ENCODE measurements at regions not wholly inside any gene's neighbourhood (a gene's known extent, or its start where the extent isn't known, plus 50 kb on each side); places are given as distances from the start of the nearest gene placed in this dataset.

DNA sequence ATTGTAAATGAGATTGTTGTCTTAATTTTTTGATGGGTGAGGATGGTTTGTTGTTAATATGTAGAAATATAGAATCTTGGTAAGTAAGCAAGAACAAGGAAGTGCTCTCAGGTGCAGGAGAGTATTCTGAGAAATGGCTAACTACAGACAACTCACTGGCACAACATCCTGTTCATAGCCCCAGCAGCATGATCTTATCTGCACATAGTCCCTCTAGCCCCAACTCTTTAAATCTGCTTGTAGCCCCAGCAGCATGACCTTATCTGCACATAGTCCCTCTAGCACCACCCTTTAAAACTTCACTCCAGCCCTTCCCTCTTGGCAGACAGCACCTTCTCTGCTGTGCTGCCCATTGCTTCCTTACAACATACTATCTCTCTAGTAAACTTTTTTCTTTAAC is 1957.1 kb upstream of the ADGRL3 start:
- no peak for DNase-seq (ENCODE audit: low spot score)

DNA sequence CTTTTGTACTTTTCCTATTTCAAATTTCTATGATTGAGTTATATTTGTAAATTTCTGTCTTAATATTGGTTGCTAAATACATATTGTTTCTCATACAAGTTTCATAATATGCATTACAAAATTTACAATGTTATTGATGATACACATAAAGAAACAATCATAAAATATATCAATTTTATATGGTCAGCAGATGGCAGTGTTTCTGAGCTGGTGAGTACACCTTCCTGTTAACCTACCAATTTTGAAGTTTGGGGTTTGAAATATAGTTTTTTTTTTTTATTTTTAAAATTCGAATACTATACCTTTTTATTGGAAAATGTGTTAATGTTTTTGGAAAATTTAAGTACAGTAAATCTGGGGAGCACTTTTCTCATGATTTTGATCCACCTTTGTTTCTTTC is 1953.1 kb upstream of the ADGRL3 start:
- DNase-seq (ENCODE audit: low spot score): peak; percentile 33

DNA sequence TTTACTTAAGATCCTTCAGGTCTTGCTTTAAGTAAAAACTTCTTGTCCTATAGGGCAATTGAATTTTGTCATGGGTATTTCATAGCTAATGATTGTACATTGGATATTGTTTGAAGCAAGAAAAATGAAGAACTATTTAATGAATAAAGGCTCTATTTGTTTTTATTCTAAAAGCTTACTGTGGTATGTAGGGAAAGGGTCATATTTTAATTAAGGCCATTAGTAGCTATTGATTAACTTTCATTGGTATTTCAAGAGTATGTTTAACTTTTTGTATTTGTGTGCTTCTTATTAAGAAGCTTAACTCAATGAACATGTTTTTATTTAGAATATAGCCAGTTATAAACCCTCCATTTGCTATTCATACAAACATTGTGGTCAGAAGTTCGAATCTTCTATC is 1951.8 kb upstream of the ADGRL3 start:
- no peak for DNase-seq (ENCODE audit: low spot score)

DNA sequence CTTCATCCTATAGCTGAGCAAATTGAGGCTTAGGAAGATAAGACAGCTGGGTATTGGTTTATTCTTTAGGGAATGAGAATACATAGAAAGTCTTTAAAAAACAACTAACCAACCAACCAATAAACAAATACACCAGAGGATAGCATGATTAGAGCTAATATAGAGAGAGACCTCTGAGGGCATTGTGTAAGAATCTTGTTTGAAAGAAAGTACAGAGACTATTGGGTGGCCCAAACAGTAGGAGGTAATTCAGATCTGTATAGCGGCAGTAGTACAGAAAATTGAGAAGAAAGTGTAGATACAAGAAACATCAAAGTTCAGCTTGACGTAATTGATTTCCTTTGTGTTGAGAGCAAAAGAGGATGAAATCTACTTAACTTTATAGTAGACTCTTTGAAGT is 1951.0 kb upstream of the ADGRL3 start:
- DNase-seq (ENCODE audit: low spot score): no peak

DNA sequence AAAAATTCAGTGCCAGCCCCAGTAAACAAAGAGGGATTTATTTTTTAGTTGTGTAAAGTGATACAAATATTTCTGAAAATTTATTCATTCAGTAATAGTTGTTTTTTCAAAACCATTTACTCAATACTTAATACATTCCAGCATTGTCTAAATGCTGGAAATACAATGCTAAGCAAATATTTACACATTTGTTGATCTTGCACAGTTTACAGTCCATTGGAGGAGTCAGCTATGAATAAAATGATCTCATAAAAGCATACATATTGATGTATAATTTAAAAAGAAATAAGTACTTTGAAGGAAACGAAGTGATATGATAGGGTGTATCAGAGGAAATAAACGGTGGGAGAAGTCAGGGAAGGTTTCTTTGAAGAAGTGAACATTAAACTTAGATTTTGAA is 1942.1 kb upstream of the ADGRL3 start:
- DNase-seq (ENCODE audit: low spot score): no peak

DNA sequence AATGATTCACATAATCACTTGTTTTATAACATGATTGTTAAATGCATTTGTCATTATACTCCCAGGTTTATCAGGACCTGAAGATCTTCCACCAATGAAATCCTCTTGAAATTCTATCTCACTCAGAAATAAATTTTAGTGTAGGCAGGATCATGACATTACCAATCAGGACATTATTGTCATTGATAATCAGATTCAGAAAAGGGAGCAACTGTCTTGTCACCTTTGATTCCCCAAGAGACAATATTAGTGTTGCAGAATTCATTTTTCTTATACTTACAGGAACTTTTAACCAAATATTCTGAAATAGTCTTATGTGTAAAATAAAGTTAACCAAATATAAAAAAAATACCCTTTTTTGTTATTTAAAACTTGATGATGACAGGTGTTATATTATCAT is 1892.5 kb upstream of the ADGRL3 start:
- DNase-seq (ENCODE audit: low spot score): no peak

DNA sequence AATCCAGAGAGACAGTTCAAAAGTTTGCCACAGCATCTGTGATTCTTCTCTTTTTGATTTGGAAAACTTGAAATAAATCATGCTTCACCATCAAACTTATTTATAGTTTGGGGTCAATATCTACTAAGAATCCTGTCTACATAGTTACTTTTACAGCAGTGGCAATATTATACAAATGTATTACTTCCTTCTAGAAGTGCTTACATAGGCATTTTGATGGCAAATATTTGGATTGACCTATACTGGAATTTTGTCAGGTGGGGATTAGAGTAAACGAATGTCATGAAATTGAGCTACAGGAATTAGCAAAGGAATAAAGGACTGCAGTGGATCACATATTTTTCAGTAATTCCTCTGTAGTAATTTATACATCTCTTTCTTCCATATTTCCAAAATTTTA is 1885.5 kb upstream of the ADGRL3 start:
- no peak for DNase-seq (ENCODE audit: low spot score)

DNA sequence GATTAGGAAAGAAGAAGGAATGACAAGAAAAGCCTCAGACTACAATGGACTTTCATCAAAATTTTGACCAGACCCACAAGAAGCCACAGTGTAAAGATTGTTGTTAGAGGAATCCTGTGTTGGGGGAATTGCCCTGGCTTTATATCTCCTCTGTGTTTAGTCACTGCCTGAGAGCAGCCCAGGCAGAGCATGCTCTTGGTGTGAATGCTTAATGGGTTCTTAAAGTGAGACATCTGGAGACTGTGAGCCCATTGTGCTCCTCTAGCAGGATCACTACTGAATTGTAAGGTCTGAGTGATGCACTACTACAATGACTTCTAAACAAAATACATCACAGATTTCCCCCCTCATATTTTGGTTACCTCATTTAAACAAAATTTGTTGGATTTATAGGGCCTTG is 1860.5 kb upstream of the ADGRL3 start:
- peak; percentile 5 for DNase-seq (ENCODE audit: low spot score)

DNA sequence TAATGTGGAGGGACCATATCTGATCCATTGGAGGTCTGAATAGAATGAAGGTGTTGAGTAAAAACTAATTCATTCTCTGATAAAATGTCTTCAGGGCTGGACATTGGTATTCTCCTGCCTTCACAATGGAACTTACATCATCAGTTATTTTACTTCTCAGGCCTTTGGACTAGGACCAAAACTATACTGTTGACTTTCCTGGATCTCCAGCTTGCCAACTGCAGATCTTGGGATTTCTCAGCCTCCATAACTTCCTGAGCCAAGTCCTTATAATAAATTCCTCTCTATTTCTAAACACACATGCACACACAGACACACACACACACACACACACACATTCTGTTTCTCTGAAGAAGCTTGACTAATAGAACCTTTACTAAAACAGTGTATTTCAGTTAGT is 1858.6 kb upstream of the ADGRL3 start:
- DNase-seq (ENCODE audit: low spot score): no peak

DNA sequence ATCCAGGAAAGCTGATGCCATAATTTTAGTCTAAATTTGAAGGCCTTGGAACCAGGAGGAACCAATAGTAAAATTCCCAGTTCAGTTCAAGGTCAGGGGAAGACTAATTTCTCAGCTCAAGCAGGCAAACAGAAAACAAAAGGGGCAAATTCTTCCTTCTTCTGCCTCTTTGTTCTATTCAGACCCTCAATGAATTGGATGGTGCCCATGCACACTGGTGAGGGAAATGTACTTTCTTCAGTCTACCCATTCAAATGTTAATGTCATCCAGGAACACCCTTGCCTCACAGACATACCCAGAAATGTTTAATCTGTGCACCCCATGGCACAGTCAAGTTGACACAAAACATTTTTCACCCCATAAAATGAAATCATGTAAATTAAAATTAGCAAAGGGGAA is 1851.2 kb upstream of the ADGRL3 start:
- DNase-seq (ENCODE audit: low spot score): no peak

DNA sequence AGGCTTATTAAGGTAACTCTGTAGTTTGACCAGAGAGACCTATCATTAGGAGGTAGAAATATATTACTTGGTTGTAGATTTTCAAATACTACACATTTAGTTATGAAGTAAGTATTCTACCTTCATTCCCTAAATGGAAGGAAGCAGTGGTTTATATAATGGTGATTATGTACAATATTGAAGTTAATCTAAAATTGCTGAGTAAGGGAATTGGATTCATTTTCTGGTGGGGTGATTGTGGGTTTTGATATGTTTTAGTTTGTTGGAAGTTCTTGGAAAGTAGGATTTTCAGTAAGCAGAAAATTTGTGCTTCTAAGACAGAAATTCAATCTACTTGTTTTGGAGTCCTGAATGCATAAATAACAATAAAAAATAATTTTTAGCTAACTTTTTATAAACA is 1830.9 kb upstream of the ADGRL3 start:
- no peak for DNase-seq (ENCODE audit: low spot score)

DNA sequence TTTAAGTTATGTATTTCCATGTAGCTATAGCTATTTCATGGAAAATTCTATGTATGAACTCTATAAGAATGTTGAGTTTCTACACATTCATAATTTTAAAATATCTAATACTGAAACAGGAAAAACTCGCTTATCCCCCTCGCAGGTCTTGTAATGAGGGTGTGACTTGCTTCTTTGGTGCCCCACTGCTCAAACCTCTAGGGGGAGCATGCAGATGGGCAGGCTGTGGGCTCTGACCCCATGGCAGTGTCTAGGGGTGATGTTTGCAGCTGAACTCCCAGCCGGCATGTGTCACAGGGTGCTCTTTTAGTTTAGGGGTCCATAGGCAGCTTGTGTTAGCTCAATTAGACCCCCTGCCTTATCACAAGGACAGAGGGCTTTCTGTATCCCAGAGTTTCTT is 1825.7 kb upstream of the ADGRL3 start:
- peak; percentile 26 for DNase-seq (ENCODE audit: low spot score)

DNA sequence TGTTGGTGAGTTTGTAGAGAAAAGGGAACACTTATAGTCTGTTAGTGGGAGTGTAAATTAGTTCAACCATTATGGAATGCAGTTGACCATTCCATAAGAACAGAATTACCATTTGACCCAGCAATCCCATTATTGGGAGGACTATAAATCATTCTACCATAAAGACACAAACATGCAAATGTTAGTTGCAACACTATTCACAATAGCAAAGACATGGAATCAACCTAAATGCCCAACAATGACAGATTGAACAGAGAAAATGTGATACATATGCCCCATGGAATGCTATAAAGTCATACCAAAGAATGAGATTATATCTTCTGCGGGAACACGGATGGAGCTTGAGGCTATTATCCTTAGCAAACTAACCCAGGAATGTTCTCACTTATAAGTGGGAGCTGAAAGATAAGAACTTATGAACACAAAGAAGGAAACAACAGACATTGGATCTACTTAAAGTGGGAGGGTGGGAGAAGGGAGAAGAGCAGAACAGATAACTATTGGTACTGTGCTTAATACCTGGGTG is 1819.2 kb upstream of the ADGRL3 start:
- no peak for DNase-seq (ENCODE audit: low spot score)

DNA sequence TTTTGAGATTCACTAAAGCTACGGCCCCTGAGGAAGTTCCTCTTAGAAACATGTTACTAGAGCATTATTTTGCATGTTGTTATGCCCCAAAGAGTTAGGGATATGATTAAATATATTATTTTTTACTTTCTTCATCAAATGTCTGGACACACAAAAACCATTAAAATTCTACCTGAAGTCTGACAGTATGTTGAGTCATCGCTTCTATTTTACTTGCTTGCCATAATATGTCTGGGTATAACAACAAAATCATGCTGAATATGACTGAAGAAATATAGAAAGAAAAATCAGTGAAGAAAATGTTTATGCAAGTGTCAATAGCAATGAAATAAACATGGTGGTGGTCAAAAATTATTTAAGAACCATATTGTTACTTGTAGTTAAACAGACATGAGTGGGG is 1818.5 kb upstream of the ADGRL3 start:
- no peak for DNase-seq (ENCODE audit: low spot score)

DNA sequence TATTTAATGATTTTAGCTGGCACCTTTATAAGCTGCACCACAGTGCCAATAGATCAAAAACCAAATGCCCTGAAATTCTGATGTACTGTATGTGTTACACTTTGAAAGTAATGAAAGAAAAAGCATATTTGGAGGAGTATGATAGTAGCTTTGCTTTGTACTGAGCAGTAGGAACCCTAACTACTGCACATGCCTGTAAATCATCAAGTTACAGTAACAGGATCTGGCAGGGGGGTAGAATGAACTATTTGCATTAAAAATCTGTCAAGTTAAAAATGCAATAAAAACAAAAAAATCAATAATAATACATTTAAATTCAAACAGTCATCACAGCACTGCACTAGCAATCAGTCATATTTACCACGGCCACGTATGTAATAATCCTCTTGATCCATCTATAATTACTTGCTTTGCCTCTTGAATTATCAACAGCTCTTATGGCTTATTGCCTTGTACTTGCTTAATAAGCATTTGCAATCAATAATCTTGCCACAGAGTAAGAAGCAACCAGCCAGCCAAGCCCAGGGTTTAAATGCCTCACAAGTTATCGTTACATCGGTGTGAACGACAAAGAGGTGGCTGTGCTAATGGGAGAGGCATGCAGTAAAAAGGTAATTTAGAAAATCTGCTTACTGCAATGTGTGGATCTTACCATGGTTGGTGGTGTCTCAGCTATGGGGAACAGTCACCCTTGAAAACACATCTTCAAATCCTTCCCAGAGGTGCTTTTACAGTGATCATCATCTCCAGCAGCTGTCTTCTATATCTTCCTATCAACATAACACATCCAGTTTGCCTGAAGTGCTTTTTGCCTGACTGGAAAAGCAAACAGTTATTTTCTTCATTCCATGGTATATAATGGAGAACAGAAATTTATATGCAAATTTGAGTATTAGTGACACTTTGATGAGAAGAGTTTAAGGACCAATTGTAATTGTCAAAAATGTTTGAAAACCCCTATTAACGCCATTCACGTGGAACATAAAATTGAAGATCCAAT is 1812.1 kb upstream of the ADGRL3 start:
- no peak for DNase-seq (ENCODE audit: low spot score)

DNA sequence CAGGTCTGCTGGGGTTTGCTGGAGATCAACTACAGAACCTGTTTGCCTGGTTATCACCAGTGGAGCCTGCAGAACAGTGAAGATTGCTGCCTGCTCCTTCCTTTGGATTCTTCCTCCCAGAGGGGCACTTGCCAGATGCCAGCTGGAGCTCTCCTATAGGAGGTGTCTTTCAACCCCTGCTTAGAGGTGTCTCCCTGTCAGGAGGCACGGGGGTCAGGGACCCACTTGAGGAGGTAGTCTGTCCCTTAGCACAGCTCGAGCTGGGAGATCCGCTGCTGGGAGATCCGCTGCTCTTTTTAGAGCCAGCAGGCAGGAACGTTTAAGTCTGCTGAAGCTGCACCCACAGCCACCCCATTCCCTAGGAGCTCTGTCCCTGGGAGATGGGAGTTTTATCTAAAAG is 1806.3 kb upstream of the ADGRL3 start:
- no peak for DNase-seq (ENCODE audit: low spot score)

DNA sequence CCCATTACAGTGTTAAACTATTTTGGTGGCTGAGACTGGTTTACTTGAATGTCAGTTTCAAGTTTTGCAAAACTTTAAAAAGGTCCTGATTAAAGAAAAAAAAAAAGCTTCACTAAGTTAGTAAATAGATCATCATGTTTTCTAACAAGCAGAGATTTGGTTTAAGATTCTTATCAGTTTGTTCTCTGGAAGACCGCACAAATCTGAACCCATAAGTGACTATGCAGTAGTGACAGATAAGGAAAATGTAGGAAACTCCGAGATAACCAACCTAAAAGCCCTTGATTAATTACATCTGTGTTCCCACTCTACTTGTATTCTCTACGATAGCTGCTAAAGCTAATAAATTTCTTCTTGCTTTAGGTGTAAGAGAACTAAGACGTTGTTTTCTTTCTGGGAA is 1799.8 kb upstream of the ADGRL3 start:
- no peak for DNase-seq (ENCODE audit: low spot score)

DNA sequence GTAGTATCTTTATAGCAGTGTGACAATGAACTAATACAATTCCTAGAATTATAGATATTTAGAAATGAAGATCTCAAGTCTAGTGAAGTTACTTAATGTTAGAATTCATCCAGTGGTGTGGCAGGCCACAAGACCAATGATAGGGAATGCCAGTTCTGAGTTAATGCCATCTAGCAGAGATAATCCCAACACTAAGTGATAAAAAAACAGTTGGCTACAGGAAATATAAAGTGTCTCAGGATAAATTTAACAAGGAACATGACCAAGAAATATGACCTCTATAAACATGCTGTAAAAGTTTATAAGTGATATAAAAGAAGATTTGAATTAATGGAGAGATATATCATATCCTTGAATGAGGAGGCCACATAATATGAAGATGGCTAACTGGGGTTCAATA is 1790.5 kb upstream of the ADGRL3 start:
- DNase-seq (ENCODE audit: low spot score): no peak

DNA sequence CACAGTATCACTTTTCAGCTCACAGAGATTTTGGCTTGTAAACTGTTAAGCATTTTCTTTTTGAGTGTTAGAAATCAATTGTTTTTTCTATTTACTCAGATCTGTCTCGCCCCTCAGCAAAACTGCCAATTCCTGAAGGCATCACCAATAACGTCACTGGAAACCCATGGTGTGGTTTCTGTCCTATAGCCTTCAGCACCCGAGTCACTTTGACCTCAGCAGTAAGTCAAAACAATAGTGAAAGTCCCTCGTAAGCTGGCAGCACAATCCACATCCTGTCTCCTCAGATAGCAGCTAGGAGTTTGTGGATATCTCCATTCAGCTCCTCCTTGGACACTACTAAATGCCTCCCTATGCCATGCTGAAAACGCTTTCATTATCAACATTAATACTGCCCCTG is 1787.4 kb upstream of the ADGRL3 start:
- no peak for DNase-seq (ENCODE audit: low spot score)

DNA sequence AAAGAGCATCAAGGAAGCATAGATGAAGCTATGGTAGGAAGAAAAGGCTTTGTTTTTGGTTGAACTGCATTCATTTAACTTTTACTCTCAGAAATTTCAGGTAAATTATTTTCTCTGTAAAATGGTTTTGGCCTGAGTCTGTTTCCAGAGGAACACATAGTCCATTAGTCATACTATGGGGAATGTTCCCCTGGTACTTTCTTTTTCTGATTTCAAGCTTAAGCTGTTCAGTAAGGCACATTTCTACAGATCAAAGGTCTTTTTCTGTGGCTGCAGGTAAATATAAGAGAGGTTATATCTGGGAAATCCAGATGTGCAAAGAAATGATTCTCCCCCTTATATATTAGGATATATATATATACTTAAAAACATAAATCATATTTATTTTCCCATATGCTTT is 1744.4 kb upstream of the ADGRL3 start:
- no peak for DNase-seq (ENCODE audit: low spot score)

DNA sequence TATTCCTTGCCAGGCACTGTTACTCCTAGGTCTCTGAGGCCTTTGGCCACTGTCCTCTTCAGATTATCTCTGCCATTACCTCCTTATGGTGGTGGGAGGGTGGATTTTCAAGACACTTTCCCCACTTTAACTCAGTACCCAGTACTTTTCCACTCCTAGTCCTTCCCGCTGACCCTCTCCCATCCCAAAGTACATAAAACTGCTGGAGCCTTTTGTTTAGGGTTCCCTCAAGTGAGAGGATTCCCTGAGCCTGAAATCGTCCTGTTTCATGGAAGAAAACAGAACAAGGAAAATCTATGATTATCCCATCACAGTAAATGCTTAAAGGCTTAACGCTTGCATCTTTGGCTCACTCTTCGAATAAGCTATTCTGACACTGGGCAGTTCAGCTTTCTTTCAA is 1742.5 kb upstream of the ADGRL3 start:
- no peak for DNase-seq (ENCODE audit: low spot score)

DNA sequence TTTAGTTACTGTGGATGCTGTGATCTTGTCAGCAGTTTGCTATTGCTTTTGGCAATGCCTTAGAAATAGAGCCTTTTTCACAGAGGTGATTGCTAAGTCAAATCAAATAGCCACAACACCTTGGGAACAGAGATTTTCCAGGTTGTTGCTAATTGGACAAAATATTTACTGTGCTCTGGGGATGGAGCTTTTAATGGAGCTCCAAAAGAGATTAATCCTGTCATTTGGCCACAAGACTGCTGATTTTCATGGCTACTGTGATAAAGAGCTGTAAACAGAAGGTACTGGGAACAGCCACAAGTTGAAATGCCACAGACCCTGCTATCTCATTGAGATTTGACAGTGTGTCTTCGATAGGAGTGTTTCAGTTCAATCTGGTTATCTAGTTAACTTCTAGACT is 1715.2 kb upstream of the ADGRL3 start:
- peak; percentile 2 for DNase-seq (ENCODE audit: low spot score)

DNA sequence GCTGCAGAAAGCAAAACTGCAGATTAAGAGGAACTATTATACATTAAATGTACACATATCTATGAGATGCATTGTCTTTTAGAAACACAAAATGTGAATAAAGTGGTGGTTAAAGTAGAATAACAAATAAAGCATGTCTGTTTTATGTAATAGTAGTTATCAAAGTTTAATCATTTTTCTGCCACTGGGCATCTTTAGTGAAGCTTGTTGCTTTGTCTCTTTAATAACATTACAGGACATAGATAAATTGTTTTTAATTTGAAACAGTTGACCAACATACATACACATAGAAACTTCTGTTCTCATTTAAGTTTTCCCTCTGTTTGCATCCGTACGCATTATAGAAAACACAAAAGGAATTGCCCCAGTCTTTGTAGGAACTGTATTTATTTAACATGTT is 1700.0 kb upstream of the ADGRL3 start:
- DNase-seq (ENCODE audit: low spot score): no peak

DNA sequence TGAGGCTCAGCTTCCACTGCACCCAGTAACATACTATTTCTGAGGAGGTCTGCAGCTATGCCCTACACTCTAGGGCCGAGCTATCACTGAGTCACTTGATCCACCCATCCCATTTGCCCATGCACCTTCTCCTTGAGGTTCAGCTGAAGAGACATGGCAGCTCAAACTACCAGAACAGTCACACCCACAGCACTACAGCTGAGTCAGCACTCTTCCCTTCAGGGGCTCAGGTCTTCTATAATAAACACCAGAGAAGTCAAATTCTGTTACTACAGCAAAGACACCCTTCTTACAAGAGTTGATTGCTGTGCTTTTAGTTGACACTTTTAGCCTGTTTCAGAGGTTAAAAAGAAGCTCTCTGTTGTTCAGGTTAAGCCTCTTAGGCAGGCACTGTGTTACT is 1696.4 kb upstream of the ADGRL3 start:
- DNase-seq (ENCODE audit: low spot score): no peak
